ENCODE measurements at regions not wholly inside any gene's neighbourhood (a gene's known extent, or its start where the extent isn't known, plus 50 kb on each side); places are given as distances from the start of the nearest gene placed in this dataset.
"Not testable (repeated sequence)": the region's sequence is repeated elsewhere in the genome, so short reads cannot be mapped to it uniquely, and the experiment has no call there.

DNA sequence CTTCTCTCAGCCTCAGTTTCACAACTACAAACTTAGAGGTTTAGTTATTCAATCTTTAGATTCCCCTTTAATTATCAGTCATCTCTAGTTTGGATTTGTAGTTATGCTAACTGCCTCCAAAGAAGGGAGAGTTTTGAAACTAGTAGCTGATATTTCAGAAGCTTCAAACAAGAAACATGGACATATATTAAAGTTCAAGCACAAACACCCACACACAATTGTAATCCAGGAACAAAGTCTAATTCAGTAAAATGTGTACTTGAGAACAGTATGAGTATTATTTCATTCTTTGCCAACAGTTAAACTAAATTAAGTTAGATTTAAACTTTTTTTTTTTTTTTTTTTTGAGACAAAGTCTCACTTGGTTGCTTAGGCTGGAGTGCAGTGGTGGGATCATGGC lies 71.2 kb upstream of the ABCA1 start:
- in situ Hi-C loops (cut with HindIII; ENCODE audit: low pct_unique_long_range_greater_than_20kb, low sequenced_read_pairs) (no loop called here), intact Hi-C loops (cut with micrococcal nuclease; ENCODE audit: unreplicated experiment) (no loop called here)
- TF ChIP-seq TCF7L2 (IDR thresholded peaks at IDR 0.05; ENCODE audit: low read depth, low read length) (no peak), SIN3A (IDR thresholded peaks at IDR 0.05; ENCODE audit: borderline replicate concordance, insufficient read depth, low read depth, low read length) (no peak), POLR2AphosphoS5 (IDR thresholded peaks at IDR 0.05; ENCODE audit: low read depth, low read length) (no peak)
- TF ChIP-seq, protein P1, sequence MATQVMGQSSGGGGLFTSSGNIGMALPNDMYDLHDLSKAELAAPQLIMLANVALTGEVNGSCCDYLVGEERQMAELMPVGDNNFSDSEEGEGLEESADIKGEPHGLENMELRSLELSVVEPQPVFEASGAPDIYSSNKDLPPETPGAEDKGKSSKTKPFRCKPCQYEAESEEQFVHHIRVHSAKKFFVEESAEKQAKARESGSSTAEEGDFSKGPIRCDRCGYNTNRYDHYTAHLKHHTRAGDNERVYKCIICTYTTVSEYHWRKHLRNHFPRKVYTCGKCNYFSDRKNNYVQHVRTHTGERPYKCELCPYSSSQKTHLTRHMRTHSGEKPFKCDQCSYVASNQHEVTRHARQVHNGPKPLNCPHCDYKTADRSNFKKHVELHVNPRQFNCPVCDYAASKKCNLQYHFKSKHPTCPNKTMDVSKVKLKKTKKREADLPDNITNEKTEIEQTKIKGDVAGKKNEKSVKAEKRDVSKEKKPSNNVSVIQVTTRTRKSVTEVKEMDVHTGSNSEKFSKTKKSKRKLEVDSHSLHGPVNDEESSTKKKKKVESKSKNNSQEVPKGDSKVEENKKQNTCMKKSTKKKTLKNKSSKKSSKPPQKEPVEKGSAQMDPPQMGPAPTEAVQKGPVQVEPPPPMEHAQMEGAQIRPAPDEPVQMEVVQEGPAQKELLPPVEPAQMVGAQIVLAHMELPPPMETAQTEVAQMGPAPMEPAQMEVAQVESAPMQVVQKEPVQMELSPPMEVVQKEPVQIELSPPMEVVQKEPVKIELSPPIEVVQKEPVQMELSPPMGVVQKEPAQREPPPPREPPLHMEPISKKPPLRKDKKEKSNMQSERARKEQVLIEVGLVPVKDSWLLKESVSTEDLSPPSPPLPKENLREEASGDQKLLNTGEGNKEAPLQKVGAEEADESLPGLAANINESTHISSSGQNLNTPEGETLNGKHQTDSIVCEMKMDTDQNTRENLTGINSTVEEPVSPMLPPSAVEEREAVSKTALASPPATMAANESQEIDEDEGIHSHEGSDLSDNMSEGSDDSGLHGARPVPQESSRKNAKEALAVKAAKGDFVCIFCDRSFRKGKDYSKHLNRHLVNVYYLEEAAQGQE (IDR thresholded peaks at IDR 0.05; ENCODE audit: insufficient read depth in 1 of 2, low read depth in 2 of 2, low read length in 1 of 2): no peak
- TF ChIP-seq, protein P2, sequence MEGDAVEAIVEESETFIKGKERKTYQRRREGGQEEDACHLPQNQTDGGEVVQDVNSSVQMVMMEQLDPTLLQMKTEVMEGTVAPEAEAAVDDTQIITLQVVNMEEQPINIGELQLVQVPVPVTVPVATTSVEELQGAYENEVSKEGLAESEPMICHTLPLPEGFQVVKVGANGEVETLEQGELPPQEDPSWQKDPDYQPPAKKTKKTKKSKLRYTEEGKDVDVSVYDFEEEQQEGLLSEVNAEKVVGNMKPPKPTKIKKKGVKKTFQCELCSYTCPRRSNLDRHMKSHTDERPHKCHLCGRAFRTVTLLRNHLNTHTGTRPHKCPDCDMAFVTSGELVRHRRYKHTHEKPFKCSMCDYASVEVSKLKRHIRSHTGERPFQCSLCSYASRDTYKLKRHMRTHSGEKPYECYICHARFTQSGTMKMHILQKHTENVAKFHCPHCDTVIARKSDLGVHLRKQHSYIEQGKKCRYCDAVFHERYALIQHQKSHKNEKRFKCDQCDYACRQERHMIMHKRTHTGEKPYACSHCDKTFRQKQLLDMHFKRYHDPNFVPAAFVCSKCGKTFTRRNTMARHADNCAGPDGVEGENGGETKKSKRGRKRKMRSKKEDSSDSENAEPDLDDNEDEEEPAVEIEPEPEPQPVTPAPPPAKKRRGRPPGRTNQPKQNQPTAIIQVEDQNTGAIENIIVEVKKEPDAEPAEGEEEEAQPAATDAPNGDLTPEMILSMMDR (IDR thresholded peaks at IDR 0.05): no peak
- no peaks in the 10 kb centered on the region for H3K27me3 ChIP-seq (ENCODE audit: control insufficient read depth, insufficient read depth, low read length)
- DNase-seq (ENCODE audit: low read depth, low spot score): no peak
- no peak overlapping the region for H3K4me3 ChIP-seq (ENCODE audit: low read depth in 2 of 2, low read length in 2 of 2)
- no peaks in the 10 kb centered on the region for H3K9me3 ChIP-seq (ENCODE audit: control insufficient read depth, insufficient read depth, low read depth, low read length)
- ChIA-PET CTCF (no interaction called here), POLR2A (no interaction called here)
- BruUV-seq (replicated peaks): no TSS peak
- H3K27ac ChIP-seq (ENCODE audit: low read length): no peak overlapping the region
- ATAC-seq: no peak
- H3K36me3 ChIP-seq (ENCODE audit: control insufficient read depth, insufficient read depth, low read length): no peaks in the 10 kb centered on the region
- H3K4me1 ChIP-seq (ENCODE audit: control insufficient read depth, insufficient read depth, low read length): no peaks in the 10 kb centered on the region

DNA sequence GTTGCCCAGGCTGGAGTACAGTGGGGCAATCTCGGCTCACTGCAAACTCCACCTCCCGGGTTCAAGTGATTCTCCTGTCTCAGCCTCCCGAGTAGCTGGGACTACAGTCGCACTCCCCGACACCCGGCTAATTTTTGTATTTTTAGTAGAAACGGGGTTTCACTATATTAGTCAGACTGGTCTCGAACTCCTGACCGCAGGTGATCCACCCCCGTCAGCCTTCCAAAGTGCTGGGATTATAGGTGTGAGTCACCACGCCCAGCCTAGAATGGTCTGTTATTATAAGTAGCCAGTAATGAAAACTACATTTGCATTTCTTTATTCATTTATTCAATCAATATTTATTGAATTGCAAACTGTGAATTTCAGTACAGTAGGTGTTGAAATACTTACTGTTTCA lies 72.6 kb upstream of the ABCA1 start:
- ATAC-seq; POLR2A ChIA-PET; CTCF ChIA-PET; H3K4me3 ChIP-seq (ENCODE audit: low read depth in 2 of 2, low read length in 2 of 2); H3K4me1 ChIP-seq (ENCODE audit: control insufficient read depth, insufficient read depth, low read length); H3K9me3 ChIP-seq (ENCODE audit: control insufficient read depth, insufficient read depth, low read depth, low read length); H3K27ac ChIP-seq (ENCODE audit: low read length); DNase-seq (ENCODE audit: low read depth, low spot score); H3K36me3 ChIP-seq (ENCODE audit: control insufficient read depth, insufficient read depth, low read length); H3K27me3 ChIP-seq (ENCODE audit: control insufficient read depth, insufficient read depth, low read length); BruUV-seq (replicated peaks); intact Hi-C loops (cut with micrococcal nuclease; ENCODE audit: unreplicated experiment); in situ Hi-C loops (cut with HindIII; ENCODE audit: low pct_unique_long_range_greater_than_20kb, low sequenced_read_pairs): not testable (repeated sequence)

DNA sequence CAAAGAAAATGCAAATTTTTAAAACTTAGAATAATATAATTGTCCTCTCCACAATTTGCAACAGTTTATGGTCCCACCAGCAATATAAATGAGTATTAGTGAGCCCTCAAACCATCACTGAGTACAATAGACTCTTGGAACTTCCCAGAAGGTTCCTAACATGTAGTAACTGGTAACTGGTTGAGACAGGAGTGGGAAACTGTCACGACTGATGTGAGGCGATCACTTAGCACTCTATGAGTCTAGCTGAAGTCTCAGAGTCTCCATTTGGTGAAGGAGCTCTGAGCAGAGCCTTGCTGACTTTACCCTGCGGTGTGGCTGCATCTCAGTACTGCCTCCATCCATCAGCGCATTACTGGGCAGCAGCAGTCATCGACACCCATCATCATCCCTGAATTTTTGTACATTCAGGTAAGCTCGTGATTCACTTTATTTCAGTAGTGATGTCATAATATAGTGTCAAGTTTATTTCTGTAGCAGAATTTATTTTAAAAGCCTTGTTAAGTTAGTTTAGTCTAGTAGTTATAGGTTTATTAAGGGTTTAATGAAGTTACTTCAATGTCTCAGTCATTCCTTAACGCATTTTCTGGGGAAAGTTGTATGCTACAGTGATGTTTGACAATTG lies 76.6 kb upstream of the ABCA1 start:
- Histone ChIP-seq H3K27ac (ENCODE audit: low read length) (no peak overlapping the region), H3K27me3 (ENCODE audit: control insufficient read depth, insufficient read depth, low read length) (no peaks in the 10 kb centered on the region), H3K9me3 (ENCODE audit: control insufficient read depth, insufficient read depth, low read depth, low read length) (no peaks in the 10 kb centered on the region), H3K4me1 (ENCODE audit: control insufficient read depth, insufficient read depth, low read length) (no peaks in the 10 kb centered on the region), H3K36me3 (ENCODE audit: control insufficient read depth, insufficient read depth, low read length) (no peaks in the 10 kb centered on the region), H3K4me3 (ENCODE audit: low read depth in 2 of 2, low read length in 2 of 2) (no peak overlapping the region)
- POLR2A ChIA-PET: no interaction called here
- CTCF ChIA-PET: no interaction called here
- intact Hi-C loops (cut with micrococcal nuclease; ENCODE audit: unreplicated experiment): no loop called here
- no TSS peak for BruUV-seq (replicated peaks)
- TF ChIP-seq, protein P1 (IDR thresholded peaks at IDR 0.05; ENCODE audit: insufficient read depth in 1 of 2, low read depth in 2 of 2, low read length in 1 of 2): no peak
- TF ChIP-seq SIN3A (IDR thresholded peaks at IDR 0.05; ENCODE audit: borderline replicate concordance, insufficient read depth, low read depth, low read length) (no peak), POLR2AphosphoS5 (IDR thresholded peaks at IDR 0.05; ENCODE audit: low read depth, low read length) (no peak), TCF7L2 (IDR thresholded peaks at IDR 0.05; ENCODE audit: low read depth, low read length) (no peak)
- TF ChIP-seq, protein P2 (IDR thresholded peaks at IDR 0.05): no peak
- ATAC-seq: no peak
- no peak for DNase-seq (ENCODE audit: low read depth, low spot score)
- in situ Hi-C loops (cut with HindIII; ENCODE audit: low pct_unique_long_range_greater_than_20kb, low sequenced_read_pairs): no loop called here
